HL-60 (cell line): ENCODE measurements at regions not wholly inside any gene's neighbourhood (a gene's known extent, or its start where the extent isn't known, plus 50 kb on each side); places are given as distances from the start of the nearest gene placed in this dataset.

ENCODE experiments used
- DNase-seq, 2 experiments: peaks; one replicate each; pipeline ENCODE4 v3.0.0-alpha.2; 2010 to 2020; ENCODE audit warnings: low read depth in 1 of 2, low spot score in 1 of 2
- H3K27ac ChIP-seq: fragments of 250-450 bp; sonication (Bioruptor Pico); replicated peaks from 2 replicates; pipeline ENCODE4 v1.5.1; 2020; ENCODE audit warnings: mild to moderate bottlenecking, moderate library complexity
- H3K27me3 ChIP-seq: fragments of 250-450 bp; sonication (Bioruptor Pico); 2 replicates; pipeline ENCODE4 v1.5.1; 2021; ENCODE audit warnings: mild to moderate bottlenecking, moderate library complexity; ENCODE audit not compliant: insufficient read depth, poor library complexity, severe bottlenecking
- H3K4me3 ChIP-seq: replicated peaks from 2 replicates; pipeline ENCODE4 v1.5.1; 2011; ENCODE audit warnings: mild to moderate bottlenecking, control low read depth, low read length; ENCODE audit not compliant: insufficient read depth
- GABPA ChIP-seq: IDR thresholded peaks from 2 replicates; pipeline ENCODE4 v1.6.1; 2012; ENCODE audit warnings: low read depth
- POLR2AphosphoS5 ChIP-seq: IDR thresholded peaks from 2 replicates; pipeline ENCODE4 v1.6.1; 2012; ENCODE audit warnings: low read depth
- SPI1 ChIP-seq: IDR thresholded peaks from 2 replicates; pipeline ENCODE4 v1.6.1; 2012; ENCODE audit warnings: low read depth, mild to moderate bottlenecking, borderline replicate concordance
- TF ChIP-seq, protein P1 (sequence below): IDR thresholded peaks from 2 replicates; pipeline ENCODE4 v1.6.1; 2012; ENCODE audit warnings: low read depth; ENCODE audit not compliant: insufficient replicate concordance
- TF ChIP-seq, protein P2 (sequence below): IDR thresholded peaks from one replicate; pipeline ENCODE4 v1.5.1; 2011; ENCODE audit warnings: low read length, control low read depth, inconsistent platforms; ENCODE audit not compliant: insufficient read depth

DNA sequence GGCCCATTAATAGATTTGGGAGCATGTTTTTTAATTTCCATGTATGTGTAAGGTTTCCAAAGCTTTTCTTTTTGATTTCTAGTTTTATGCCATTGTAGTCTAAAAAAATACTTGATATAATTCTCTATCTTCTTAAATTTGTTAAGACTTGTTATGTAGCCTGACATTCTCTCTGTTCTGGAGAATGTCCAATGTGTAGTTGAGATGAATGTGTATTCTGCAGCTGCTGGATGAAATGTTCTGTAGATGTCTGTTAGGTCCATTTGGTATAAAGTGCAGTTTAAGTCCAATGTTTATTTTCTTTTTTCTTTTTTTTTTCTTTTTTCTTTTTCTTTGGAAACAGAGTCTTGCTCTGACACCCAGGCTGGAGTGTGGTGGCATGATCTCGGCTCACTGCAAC lies 378.5 kb upstream of the MAD2L1 start:
- H3K27ac ChIP-seq: no peak overlapping the region
- DNase-seq: no peak
- no peak for TF ChIP-seq POLR2AphosphoS5
- TF ChIP-seq, protein P1, sequence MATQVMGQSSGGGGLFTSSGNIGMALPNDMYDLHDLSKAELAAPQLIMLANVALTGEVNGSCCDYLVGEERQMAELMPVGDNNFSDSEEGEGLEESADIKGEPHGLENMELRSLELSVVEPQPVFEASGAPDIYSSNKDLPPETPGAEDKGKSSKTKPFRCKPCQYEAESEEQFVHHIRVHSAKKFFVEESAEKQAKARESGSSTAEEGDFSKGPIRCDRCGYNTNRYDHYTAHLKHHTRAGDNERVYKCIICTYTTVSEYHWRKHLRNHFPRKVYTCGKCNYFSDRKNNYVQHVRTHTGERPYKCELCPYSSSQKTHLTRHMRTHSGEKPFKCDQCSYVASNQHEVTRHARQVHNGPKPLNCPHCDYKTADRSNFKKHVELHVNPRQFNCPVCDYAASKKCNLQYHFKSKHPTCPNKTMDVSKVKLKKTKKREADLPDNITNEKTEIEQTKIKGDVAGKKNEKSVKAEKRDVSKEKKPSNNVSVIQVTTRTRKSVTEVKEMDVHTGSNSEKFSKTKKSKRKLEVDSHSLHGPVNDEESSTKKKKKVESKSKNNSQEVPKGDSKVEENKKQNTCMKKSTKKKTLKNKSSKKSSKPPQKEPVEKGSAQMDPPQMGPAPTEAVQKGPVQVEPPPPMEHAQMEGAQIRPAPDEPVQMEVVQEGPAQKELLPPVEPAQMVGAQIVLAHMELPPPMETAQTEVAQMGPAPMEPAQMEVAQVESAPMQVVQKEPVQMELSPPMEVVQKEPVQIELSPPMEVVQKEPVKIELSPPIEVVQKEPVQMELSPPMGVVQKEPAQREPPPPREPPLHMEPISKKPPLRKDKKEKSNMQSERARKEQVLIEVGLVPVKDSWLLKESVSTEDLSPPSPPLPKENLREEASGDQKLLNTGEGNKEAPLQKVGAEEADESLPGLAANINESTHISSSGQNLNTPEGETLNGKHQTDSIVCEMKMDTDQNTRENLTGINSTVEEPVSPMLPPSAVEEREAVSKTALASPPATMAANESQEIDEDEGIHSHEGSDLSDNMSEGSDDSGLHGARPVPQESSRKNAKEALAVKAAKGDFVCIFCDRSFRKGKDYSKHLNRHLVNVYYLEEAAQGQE: no peak
- TF ChIP-seq, protein P2, sequence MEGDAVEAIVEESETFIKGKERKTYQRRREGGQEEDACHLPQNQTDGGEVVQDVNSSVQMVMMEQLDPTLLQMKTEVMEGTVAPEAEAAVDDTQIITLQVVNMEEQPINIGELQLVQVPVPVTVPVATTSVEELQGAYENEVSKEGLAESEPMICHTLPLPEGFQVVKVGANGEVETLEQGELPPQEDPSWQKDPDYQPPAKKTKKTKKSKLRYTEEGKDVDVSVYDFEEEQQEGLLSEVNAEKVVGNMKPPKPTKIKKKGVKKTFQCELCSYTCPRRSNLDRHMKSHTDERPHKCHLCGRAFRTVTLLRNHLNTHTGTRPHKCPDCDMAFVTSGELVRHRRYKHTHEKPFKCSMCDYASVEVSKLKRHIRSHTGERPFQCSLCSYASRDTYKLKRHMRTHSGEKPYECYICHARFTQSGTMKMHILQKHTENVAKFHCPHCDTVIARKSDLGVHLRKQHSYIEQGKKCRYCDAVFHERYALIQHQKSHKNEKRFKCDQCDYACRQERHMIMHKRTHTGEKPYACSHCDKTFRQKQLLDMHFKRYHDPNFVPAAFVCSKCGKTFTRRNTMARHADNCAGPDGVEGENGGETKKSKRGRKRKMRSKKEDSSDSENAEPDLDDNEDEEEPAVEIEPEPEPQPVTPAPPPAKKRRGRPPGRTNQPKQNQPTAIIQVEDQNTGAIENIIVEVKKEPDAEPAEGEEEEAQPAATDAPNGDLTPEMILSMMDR: no peak
- H3K27me3 ChIP-seq: no peaks in the 10 kb centered on the region
- H3K4me3 ChIP-seq: no peak overlapping the region

DNA sequence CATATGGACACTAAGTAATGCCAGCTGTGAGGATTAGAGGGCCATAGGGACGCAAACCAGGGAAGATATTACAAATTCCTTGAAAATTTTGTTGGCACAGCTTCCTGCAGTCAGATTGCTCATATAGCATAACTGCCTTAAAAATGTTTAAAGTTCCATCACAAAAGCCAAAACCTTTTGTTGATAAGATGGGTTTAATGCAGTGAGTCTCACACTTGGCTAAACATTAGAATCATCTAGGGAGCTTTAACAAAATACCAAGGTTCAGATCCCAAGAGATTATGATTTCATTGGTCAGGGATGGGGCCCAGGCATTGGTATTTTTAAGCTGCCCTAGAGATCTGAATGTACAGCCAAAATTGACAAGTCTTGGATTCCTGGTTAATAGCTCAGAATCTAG lies 376.5 kb upstream of the MAD2L1 start:
- H3K4me3 ChIP-seq: no peak overlapping the region
- TF ChIP-seq, protein P2: no peak
- TF ChIP-seq GABPA (no peak), POLR2AphosphoS5 (no peak)
- H3K27ac ChIP-seq: no peak overlapping the region
- no peaks in the 10 kb centered on the region for H3K27me3 ChIP-seq
- DNase-seq: no peak

DNA sequence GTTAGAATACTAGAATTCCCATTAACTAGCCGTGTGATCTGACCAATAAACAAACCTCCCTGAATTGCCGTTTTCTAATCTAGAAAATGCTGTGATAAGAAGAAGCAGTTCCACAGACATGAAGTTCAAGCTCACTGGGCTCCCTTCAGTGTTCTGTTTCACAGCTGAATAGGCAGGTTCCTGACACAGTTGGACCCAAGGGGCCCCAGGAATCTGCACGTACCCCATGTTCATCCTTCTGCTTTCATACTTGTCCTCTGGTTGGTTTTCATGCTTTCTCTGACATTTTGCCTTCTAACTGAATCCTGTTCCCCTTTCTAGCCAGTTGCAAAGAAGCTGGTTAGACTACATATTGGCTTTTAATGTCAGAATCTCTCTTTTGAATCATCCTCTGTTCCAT lies 374.1 kb upstream of the MAD2L1 start:
- Histone ChIP-seq H3K27ac (no peak overlapping the region), H3K27me3 (no peaks in the 10 kb centered on the region), H3K4me3 (no peak overlapping the region)
- TF ChIP-seq, protein P2: no peak
- TF ChIP-seq SPI1 (no peak), GABPA (no peak), POLR2AphosphoS5 (no peak)
- TF ChIP-seq, protein P1: no peak
- no peak for DNase-seq

DNA sequence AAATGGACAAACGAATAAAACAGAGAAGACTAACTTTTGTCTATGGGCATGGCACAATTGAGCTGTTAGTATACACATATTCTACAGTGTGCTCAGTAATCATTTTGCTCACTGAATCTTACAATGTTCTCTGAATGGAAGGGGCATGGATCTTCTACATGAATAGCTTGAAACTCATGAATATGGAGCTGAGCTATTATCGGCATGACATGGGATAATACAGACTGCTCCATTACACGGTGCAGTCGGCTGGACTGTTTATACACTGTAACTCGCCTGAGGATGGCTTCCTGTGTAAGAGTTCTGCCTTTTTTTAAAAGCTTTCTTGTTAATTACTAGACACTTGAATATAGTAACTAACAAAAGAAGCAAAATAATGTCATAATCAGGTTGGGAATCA lies 368.5 kb upstream of the MAD2L1 start:
- DNase-seq: no peak
- Histone ChIP-seq H3K27ac (no peak overlapping the region), H3K4me3 (no peak overlapping the region), H3K27me3 (no peaks in the 10 kb centered on the region)
- TF ChIP-seq, protein P2: no peak
- no peak for TF ChIP-seq SPI1
- TF ChIP-seq, protein P1: no peak
- TF ChIP-seq GABPA: no peak
- no peak for TF ChIP-seq POLR2AphosphoS5
